ENCODE measurements at regions not wholly inside any gene's neighbourhood (a gene's known extent, or its start where the extent isn't known, plus 50 kb on each side); places are given as distances from the start of the nearest gene placed in this dataset.
"Not testable (repeated sequence)": the region's sequence is repeated elsewhere in the genome, so short reads cannot be mapped to it uniquely, and the experiment has no call there.

DNA sequence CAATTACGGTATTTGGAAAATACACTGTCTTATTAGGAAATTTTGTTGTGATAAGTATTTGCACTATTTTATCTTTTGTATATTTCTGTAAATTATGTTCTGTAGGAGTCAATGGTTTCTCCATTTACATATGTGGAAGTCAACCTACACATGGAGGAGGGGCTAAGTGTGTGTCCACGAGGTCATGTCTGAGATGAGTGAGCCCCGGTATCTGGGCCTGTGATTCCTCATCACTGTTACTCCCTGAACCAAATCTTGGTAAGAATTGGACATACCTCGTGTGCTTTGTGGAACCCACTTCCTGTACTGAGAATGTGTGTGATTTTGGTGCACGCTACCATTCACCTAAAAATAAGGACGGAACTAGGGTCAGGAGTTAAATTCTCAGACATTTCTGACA is 1105.5 kb downstream of the TMEM121 start:
- no peak overlapping the region for H3K4me3 Mint-ChIP-seq
- peaks cover 8% of the 10 kb centered on the region for H3K4me1 Mint-ChIP-seq
- intact Hi-C loops (cut with micrococcal nuclease), result no loop called here
- DNase-seq, result no peak
- TF ChIP-seq, protein P1, sequence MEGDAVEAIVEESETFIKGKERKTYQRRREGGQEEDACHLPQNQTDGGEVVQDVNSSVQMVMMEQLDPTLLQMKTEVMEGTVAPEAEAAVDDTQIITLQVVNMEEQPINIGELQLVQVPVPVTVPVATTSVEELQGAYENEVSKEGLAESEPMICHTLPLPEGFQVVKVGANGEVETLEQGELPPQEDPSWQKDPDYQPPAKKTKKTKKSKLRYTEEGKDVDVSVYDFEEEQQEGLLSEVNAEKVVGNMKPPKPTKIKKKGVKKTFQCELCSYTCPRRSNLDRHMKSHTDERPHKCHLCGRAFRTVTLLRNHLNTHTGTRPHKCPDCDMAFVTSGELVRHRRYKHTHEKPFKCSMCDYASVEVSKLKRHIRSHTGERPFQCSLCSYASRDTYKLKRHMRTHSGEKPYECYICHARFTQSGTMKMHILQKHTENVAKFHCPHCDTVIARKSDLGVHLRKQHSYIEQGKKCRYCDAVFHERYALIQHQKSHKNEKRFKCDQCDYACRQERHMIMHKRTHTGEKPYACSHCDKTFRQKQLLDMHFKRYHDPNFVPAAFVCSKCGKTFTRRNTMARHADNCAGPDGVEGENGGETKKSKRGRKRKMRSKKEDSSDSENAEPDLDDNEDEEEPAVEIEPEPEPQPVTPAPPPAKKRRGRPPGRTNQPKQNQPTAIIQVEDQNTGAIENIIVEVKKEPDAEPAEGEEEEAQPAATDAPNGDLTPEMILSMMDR (IDR thresholded peaks at IDR 0.05), result no peak
- POLR2A ChIA-PET, result no interaction called here
- no peak overlapping the region for H3K27ac Mint-ChIP-seq
- H3K36me3 Mint-ChIP-seq (ENCODE audit: low read depth), result no peaks in the 10 kb centered on the region
- no peaks in the 10 kb centered on the region for H3K9me3 Mint-ChIP-seq
- CTCF ChIA-PET, result no interaction called here
- peaks cover 19% of the 10 kb centered on the region for H3K27me3 Mint-ChIP-seq
- no peak for ATAC-seq (ENCODE audit: low read depth)

DNA sequence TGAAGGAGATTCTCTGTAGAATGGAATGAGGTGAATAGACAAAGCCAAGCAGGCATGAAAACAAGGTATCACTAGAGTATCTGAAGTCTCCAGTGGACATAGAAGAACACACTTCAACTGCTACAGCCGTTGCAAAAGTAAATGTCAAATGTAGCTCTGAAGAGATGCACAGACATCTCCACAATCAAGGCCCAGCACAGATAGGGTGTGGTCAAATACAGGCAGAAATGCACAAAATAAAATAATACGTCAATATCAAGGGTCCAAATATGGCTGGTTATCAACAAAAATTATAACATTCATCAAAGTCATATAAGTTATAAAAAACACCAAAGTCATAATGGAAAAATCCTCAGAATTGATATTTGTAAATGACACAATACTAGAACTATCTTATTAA is 1107.3 kb downstream of the TMEM121 start:
- intact Hi-C loops (cut with micrococcal nuclease), result no loop called here
- ATAC-seq (ENCODE audit: low read depth), result no peak
- TF ChIP-seq, protein P1 (IDR thresholded peaks at IDR 0.05), result no peak

DNA sequence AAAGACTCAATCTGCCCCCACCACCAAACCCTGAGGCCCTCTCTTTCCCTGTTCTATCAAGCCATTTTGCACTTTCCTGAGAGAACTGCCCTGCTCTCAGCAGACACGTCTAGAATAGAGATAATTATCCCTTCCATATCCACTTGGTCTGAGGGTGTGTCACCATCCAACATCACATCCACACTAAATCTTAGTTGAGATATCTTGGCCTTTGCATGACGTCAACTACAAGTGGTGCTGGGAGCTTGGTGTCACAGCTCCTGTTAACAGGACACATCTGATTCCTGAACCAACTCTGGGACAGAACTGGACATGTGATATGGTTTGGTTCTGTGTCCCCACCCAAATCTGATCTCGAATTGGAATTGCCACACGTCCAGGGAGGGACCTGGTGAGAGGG is 1109.2 kb downstream of the TMEM121 start:
- DNase-seq (no peak), ATAC-seq (ENCODE audit: low read depth) (no peak)
- ChIA-PET POLR2A (no interaction called here), CTCF (interaction anchor here (1.0 kb wide), 1 partner anchor 11 kb away, joined by 4 read pairs; no protein-coding TSS in a partner anchor)
- no peaks in the 10 kb centered on the region for H3K9me3 Mint-ChIP-seq
- intact Hi-C loops (cut with micrococcal nuclease), result no loop called here
- TF ChIP-seq, protein P1 (IDR thresholded peaks at IDR 0.05), result no peak
- no peaks in the 10 kb centered on the region for H3K36me3 Mint-ChIP-seq (ENCODE audit: low read depth)
- H3K27me3 Mint-ChIP-seq, result peaks cover 16% of the 10 kb centered on the region
- H3K4me3 Mint-ChIP-seq, result no peak overlapping the region
- peaks cover 6% of the 10 kb centered on the region for H3K4me1 Mint-ChIP-seq
- no peak overlapping the region for H3K27ac Mint-ChIP-seq

More for the DNA sequence above, 1107.3 kb downstream of the TMEM121 start:
- peaks cover 19% of the 10 kb centered on the region for H3K27me3 Mint-ChIP-seq
- H3K4me1 Mint-ChIP-seq, result peaks cover 5% of the 10 kb centered on the region
- no peak overlapping the region for H3K4me3 Mint-ChIP-seq
- CTCF ChIA-PET, result no interaction called here
- no peaks in the 10 kb centered on the region for H3K36me3 Mint-ChIP-seq (ENCODE audit: low read depth)
- no peaks in the 10 kb centered on the region for H3K9me3 Mint-ChIP-seq
- no peak for DNase-seq
- H3K27ac Mint-ChIP-seq, result no peak overlapping the region
- POLR2A ChIA-PET, result no interaction called here

DNA sequence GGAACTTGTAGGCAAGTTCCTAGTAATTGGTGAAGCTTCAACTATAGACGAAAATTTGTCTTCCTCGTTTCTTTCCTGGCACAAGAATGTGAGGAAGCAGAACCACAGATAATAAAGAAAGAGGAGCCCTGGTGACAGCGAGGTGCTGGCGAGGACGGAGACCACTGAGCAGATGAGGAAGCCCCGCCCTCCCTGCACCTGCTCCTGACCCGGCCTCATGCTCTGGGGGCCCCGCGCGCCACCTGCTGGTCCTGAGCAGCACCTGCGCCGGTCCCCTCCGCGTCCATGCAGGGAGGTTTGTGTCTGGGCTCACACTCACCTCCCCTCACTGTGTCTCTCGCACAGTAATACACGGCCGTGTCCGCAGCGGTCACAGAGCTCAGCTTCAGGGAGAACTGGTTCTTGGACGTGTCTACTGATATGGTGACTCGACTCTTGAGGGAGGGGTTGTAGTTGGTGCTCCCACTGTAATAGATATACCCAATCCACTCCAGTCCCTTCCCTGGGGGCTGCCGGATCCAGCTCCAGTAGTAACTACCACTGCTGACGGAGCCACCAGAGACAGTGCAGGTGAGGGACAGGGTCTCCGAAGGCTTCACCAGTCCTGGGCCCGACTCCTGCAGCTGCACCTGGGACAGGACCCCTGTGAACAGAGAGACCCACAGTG is 1112.5 kb downstream of the TMEM121 start:
- CTCF ChIA-PET, result interaction anchor here (1.0 kb wide), 1 partner anchor 32 kb away, joined by 3 read pairs; no protein-coding TSS in a partner anchor
- H3K36me3 Mint-ChIP-seq (ENCODE audit: low read depth); H3K4me1 Mint-ChIP-seq; H3K27me3 Mint-ChIP-seq; H3K4me3 Mint-ChIP-seq; POLR2A ChIA-PET; H3K9me3 Mint-ChIP-seq; H3K27ac Mint-ChIP-seq: not testable (repeated sequence)
- ATAC-seq (ENCODE audit: low read depth) (peak; percentile 74), DNase-seq (peak; percentile 53)
- intact Hi-C loops (cut with micrococcal nuclease), result loop anchor here (2.0 kb wide), 1 partner anchor 18 kb away; no protein-coding TSS in a partner anchor

DNA sequence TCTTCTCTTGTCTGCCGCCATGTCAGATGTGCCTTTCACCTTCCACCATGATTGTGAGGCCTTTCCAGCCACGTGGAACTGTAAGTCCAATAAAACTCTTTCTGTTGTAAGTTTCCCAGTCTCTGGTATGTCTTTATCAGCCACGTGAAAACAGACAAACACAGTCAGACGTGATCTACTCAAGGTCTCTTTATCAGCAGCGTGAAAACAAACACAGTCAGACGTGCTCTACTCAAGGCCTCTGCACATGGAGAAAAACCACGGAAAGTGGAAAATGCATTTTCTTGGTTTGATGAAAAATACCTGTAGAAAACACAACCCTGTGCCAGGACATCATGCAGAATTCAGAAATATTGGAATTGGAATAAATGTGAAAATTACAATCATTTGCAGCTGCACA is 1115.7 kb downstream of the TMEM121 start:
- no peaks in the 10 kb centered on the region for H3K36me3 Mint-ChIP-seq (ENCODE audit: low read depth)
- ATAC-seq (ENCODE audit: low read depth) (no peak), DNase-seq (no peak)
- no peak overlapping the region for H3K4me3 Mint-ChIP-seq
- peaks cover 6% of the 10 kb centered on the region for H3K4me1 Mint-ChIP-seq
- intact Hi-C loops (cut with micrococcal nuclease), result no loop called here
- TF ChIP-seq, protein P1 (IDR thresholded peaks at IDR 0.05), result no peak
- H3K27ac Mint-ChIP-seq, result no peak overlapping the region
- H3K9me3 Mint-ChIP-seq, result no peaks in the 10 kb centered on the region
- CTCF ChIA-PET, result no interaction called here
- POLR2A ChIA-PET, result no interaction called here
- H3K27me3 Mint-ChIP-seq, result peaks cover 10% of the 10 kb centered on the region

DNA sequence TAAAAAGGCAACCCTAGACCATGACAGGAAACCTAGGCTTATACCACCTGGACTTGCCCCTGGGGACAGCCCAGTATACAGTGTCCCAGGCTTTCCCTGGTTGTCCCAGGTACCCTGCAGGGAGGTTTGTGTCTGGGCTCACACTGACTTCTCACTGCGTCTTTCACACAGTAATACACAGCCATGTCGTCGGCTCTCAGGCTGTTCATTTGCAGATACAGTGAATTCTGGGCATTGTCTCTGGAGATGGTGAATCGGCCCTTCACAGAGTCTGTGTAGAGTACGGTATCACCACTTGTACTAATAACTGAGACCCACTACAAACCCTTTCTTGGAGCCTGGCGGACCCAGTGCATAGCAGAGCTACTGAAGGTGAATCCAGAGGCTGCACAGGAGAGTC is 1116.6 kb downstream of the TMEM121 start:
- H3K4me1 Mint-ChIP-seq; H3K36me3 Mint-ChIP-seq (ENCODE audit: low read depth); POLR2A ChIA-PET; ATAC-seq (ENCODE audit: low read depth); H3K27ac Mint-ChIP-seq; H3K9me3 Mint-ChIP-seq; DNase-seq; H3K27me3 Mint-ChIP-seq; H3K4me3 Mint-ChIP-seq; CTCF ChIA-PET; intact Hi-C loops (cut with micrococcal nuclease): not testable (repeated sequence)

DNA sequence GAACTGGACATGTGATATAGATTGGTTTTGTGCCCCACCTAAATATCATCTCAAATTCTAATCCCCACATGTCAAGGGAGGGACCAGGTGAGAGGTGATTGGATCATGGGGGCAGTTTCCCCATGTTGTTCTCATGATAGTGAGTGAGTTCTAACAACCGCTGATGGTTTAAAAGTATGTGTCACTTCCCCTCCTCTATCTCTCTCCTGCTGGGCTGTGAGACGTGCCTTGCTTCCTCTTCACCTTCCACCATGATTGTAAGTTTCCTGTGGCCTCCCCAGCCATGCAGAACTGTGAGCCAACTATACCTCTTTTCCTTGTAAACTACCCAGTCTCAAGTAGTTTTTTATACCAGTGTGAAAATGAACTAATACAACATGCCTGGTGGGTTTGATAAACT is 1122.5 kb downstream of the TMEM121 start:
- POLR2A ChIA-PET; H3K27ac Mint-ChIP-seq; ATAC-seq (ENCODE audit: low read depth); CTCF ChIA-PET; H3K36me3 Mint-ChIP-seq (ENCODE audit: low read depth); DNase-seq; intact Hi-C loops (cut with micrococcal nuclease); H3K4me3 Mint-ChIP-seq: not testable (repeated sequence)
- H3K27me3 Mint-ChIP-seq, result peaks cover 16% of the 10 kb centered on the region
- peaks cover 11% of the 10 kb centered on the region for H3K9me3 Mint-ChIP-seq
- H3K4me1 Mint-ChIP-seq, result peaks cover 17% of the 10 kb centered on the region
